Peyer's patch (tissue), 4 donors: ENCODE measurements at regions not wholly inside any gene's neighbourhood (a gene's known extent, or its start where the extent isn't known, plus 50 kb on each side); places are given as distances from the start of the nearest gene placed in this dataset.

Source experiments
- POLR2A ChIP-seq, 2 donors: fragments of 450-650 bp; IDR thresholded peaks; one replicate each; pipeline ENCODE4 v1.5.1; 2017; ENCODE audit warnings: antibody characterized with exemption in 2 of 2, mild to moderate bottlenecking in 2 of 2, moderate library complexity in 2 of 2
- TF ChIP-seq, protein P1 (sequence below), 6 experiments: fragments of 450-650 bp in 4 of 6; fragments of 200-600 bp in 2 of 6; sonication (generic) in 1 of 6; IDR thresholded peaks; one replicate each; pipeline ENCODE4 v1.5.1; 2017 to 2019; ENCODE audit warnings: antibody characterized with exemption in 6 of 6, mild to moderate bottlenecking in 3 of 6, moderate library complexity in 1 of 6

GRCh38 chr10:29728541-29729049, 93.8 kb upstream of the SVIL start:
- no peak for TF ChIP-seq POLR2A (IDR thresholded peaks at IDR 0.05)
- TF ChIP-seq, protein P1, sequence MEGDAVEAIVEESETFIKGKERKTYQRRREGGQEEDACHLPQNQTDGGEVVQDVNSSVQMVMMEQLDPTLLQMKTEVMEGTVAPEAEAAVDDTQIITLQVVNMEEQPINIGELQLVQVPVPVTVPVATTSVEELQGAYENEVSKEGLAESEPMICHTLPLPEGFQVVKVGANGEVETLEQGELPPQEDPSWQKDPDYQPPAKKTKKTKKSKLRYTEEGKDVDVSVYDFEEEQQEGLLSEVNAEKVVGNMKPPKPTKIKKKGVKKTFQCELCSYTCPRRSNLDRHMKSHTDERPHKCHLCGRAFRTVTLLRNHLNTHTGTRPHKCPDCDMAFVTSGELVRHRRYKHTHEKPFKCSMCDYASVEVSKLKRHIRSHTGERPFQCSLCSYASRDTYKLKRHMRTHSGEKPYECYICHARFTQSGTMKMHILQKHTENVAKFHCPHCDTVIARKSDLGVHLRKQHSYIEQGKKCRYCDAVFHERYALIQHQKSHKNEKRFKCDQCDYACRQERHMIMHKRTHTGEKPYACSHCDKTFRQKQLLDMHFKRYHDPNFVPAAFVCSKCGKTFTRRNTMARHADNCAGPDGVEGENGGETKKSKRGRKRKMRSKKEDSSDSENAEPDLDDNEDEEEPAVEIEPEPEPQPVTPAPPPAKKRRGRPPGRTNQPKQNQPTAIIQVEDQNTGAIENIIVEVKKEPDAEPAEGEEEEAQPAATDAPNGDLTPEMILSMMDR (IDR thresholded peaks at IDR 0.05) = no peak
